ENCODE measurements at regions not wholly inside any gene's neighbourhood (a gene's known extent, or its start where the extent isn't known, plus 50 kb on each side); places are given as distances from the start of the nearest gene placed in this dataset.

GRCh38 chr5:79868163-79868670, 122.8 kb downstream of the MTX3 start:
- DNase-seq, result no peak

- no peak for DNase-seq
Observed at GRCh38 chr5:79865579-79865978, 125.5 kb downstream of the MTX3 start.

GRCh38 chr5:79864364-79864763, 126.7 kb downstream of the MTX3 start:
- no peak for DNase-seq

GRCh38 chr5:79859588-79859987, 131.5 kb downstream of the MTX3 start:
- DNase-seq, result no peak

- no peak for DNase-seq
Observed at GRCh38 chr5:79858410-79858723, 132.7 kb downstream of the MTX3 start.

- DNase-seq, result peak; percentile 92
Observed at GRCh38 chr5:79857714-79858409, 133.2 kb downstream of the MTX3 start.

- DNase-seq, result no peak
Observed at GRCh38 chr5:79856456-79857055, 134.5 kb downstream of the MTX3 start.

- no peak for DNase-seq
Observed at GRCh38 chr5:79853676-79854418, 137.2 kb downstream of the MTX3 start.

GRCh38 chr5:79853028-79853427, 138.0 kb downstream of the MTX3 start:
- no peak for DNase-seq

GRCh38 chr5:79851391-79851863, 139.6 kb downstream of the MTX3 start:
- no peak for DNase-seq

GRCh38 chr5:79850941-79851340, 140.1 kb downstream of the MTX3 start:
- DNase-seq, result no peak

- DNase-seq, result no peak
Observed at GRCh38 chr5:79850316-79850822, 140.7 kb downstream of the MTX3 start.

- DNase-seq, result no peak
Observed at GRCh38 chr5:79849486-79850315, 141.4 kb downstream of the MTX3 start.
